ENCODE measurements at regions not wholly inside any gene's neighbourhood (a gene's known extent, or its start where the extent isn't known, plus 50 kb on each side); places are given as distances from the start of the nearest gene placed in this dataset.
"Not testable (repeated sequence)": the region's sequence is repeated elsewhere in the genome, so short reads cannot be mapped to it uniquely, and the experiment has no call there.

- no peaks in the 10 kb centered on the region for H3K79me1 ChIP-seq (ENCODE audit: low read length)
- H3K56ac ChIP-seq (ENCODE audit: low read length) = no peak overlapping the region
- H2BK120ac ChIP-seq (ENCODE audit: low read depth, low read length) = no peak overlapping the region
- no peak overlapping the region for H2BK5ac ChIP-seq (ENCODE audit: low read length)
- no peak overlapping the region for H3K27ac ChIP-seq (ENCODE audit: low read depth, low read length)
- H3K36me3 ChIP-seq (ENCODE audit: control insufficient read depth, insufficient read depth, low read length) = no peaks in the 10 kb centered on the region
- no peaks in the 10 kb centered on the region for H3K4me1 ChIP-seq (ENCODE audit: control insufficient read depth, low read depth, low read length)
- no peak overlapping the region for H4K8ac ChIP-seq (ENCODE audit: low read depth, low read length)
- no peak overlapping the region for H3K4me2 ChIP-seq (ENCODE audit: low read length)
- no peak overlapping the region for H2BK15ac ChIP-seq (replicated peaks; ENCODE audit: low read depth)
- H2AK5ac ChIP-seq (ENCODE audit: low read length) = no peak overlapping the region
- H3K4me3 ChIP-seq (ENCODE audit: low read length) = no peak overlapping the region
- no peak overlapping the region for H3K18ac ChIP-seq (ENCODE audit: low read length)
- DNase-seq = no peak
- H3K9ac ChIP-seq (ENCODE audit: low read length) = no peak overlapping the region
- H4K5ac ChIP-seq (ENCODE audit: low read length) = no peak overlapping the region
- H3K4ac ChIP-seq (ENCODE audit: low read depth, low read length) = no peak overlapping the region
- no CpG with 5 or more reads among the region's 1 CpG for WGBS (ENCODE audit: extremely low coverage, insufficient coverage, low lambda C conversion rate)
- no peaks in the 10 kb centered on the region for H3K27me3 ChIP-seq (ENCODE audit: insufficient read depth, low read length, poor library complexity)
- H3K23ac ChIP-seq (ENCODE audit: low read length) = no peak overlapping the region
- no peaks in the 10 kb centered on the region for H3K79me2 ChIP-seq (ENCODE audit: control insufficient read depth, insufficient read depth, low read length)
Observed at GRCh38 chr4:28464823-28465222, 1604.2 kb downstream of the STIM2 start.

DNA sequence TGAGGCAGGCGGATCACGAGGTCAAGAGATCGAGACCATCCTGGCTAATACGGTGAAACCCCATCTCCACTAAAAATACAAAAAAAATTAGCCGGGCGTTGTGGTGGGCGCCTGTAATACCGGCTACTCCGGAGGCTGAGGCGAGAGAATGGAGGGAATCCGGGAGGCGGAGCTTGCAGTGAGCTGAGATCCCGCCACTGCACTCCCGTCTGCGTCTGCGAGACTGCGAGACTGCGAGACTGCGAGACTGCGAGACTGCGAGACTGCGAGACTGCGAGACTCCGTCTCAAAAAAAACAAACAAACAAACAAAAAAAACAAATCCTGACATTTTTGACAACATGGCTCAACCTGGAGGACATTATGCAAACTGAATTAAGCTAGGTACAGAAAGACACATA lies 1606.2 kb downstream of the STIM2 start:
- not testable (repeated sequence) for H3K18ac ChIP-seq (ENCODE audit: low read length); H3K36me3 ChIP-seq (ENCODE audit: control insufficient read depth, insufficient read depth, low read length); H3K4me2 ChIP-seq (ENCODE audit: low read length); H3K27ac ChIP-seq (ENCODE audit: low read depth, low read length); H3K79me1 ChIP-seq (ENCODE audit: low read length); H3K79me2 ChIP-seq (ENCODE audit: control insufficient read depth, insufficient read depth, low read length); H2BK120ac ChIP-seq (ENCODE audit: low read depth, low read length); H2BK15ac ChIP-seq (replicated peaks; ENCODE audit: low read depth); H2BK5ac ChIP-seq (ENCODE audit: low read length); H3K56ac ChIP-seq (ENCODE audit: low read length); H3K9ac ChIP-seq (ENCODE audit: low read length); DNase-seq; H3K4me3 ChIP-seq (ENCODE audit: low read length); H3K4ac ChIP-seq (ENCODE audit: low read depth, low read length); H3K4me1 ChIP-seq (ENCODE audit: control insufficient read depth, low read depth, low read length); H3K23ac ChIP-seq (ENCODE audit: low read length); H4K8ac ChIP-seq (ENCODE audit: low read depth, low read length); H2AK5ac ChIP-seq (ENCODE audit: low read length); H4K5ac ChIP-seq (ENCODE audit: low read length); H3K27me3 ChIP-seq (ENCODE audit: insufficient read depth, low read length, poor library complexity)
- WGBS (ENCODE audit: extremely low coverage, insufficient coverage, low lambda C conversion rate) = no CpG with 5 or more reads among the region's 24 CpGs

DNA sequence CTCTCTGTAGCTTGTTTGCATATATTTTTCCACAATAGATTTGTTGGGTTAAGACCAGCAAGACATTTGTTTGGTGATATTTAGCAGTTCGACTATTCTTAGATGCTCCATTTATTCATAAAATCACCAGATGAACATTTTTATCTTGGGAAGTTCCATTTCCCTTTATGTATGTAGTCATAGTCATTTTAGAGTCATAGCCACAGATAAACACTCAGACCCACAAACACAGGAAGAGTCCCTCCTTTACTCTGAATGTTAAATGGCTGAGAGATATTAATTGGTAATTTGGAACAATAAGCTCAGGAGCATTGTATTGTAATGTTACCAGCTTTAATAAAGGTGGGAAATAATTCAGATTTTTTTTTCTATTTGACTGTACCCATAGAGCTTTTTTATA lies 1608.7 kb downstream of the STIM2 start:
- no peak overlapping the region for H3K18ac ChIP-seq (ENCODE audit: low read length)
- H3K4me1 ChIP-seq (ENCODE audit: control insufficient read depth, low read depth, low read length) = no peaks in the 10 kb centered on the region
- H3K23ac ChIP-seq (ENCODE audit: low read length) = no peak overlapping the region
- no peaks in the 10 kb centered on the region for H3K79me1 ChIP-seq (ENCODE audit: low read length)
- H2BK120ac ChIP-seq (ENCODE audit: low read depth, low read length) = no peak overlapping the region
- no peak for DNase-seq
- H4K5ac ChIP-seq (ENCODE audit: low read length) = no peak overlapping the region
- H3K4ac ChIP-seq (ENCODE audit: low read depth, low read length) = no peak overlapping the region
- no peak overlapping the region for H3K27ac ChIP-seq (ENCODE audit: low read depth, low read length)
- no peak overlapping the region for H3K4me3 ChIP-seq (ENCODE audit: low read length)
- H2AK5ac ChIP-seq (ENCODE audit: low read length) = no peak overlapping the region
- H3K79me2 ChIP-seq (ENCODE audit: control insufficient read depth, insufficient read depth, low read length) = no peaks in the 10 kb centered on the region
- no peak overlapping the region for H3K9ac ChIP-seq (ENCODE audit: low read length)
- no CpG with 5 or more reads among the region's 1 CpG for WGBS (ENCODE audit: extremely low coverage, insufficient coverage, low lambda C conversion rate)
- H2BK5ac ChIP-seq (ENCODE audit: low read length) = no peak overlapping the region
- no peak overlapping the region for H2BK15ac ChIP-seq (replicated peaks; ENCODE audit: low read depth)
- no peaks in the 10 kb centered on the region for H3K27me3 ChIP-seq (ENCODE audit: insufficient read depth, low read length, poor library complexity)
- H4K8ac ChIP-seq (ENCODE audit: low read depth, low read length) = no peak overlapping the region
- no peak overlapping the region for H3K56ac ChIP-seq (ENCODE audit: low read length)
- no peaks in the 10 kb centered on the region for H3K36me3 ChIP-seq (ENCODE audit: control insufficient read depth, insufficient read depth, low read length)
- no peak overlapping the region for H3K4me2 ChIP-seq (ENCODE audit: low read length)

GRCh38 chr4:28469886-28470285 lies 1609.2 kb downstream of the STIM2 start:
- no peak overlapping the region for H3K23ac ChIP-seq (ENCODE audit: low read length)
- H3K4me1 ChIP-seq (ENCODE audit: control insufficient read depth, low read depth, low read length) = no peaks in the 10 kb centered on the region
- H4K5ac ChIP-seq (ENCODE audit: low read length) = no peak overlapping the region
- H3K79me2 ChIP-seq (ENCODE audit: control insufficient read depth, insufficient read depth, low read length) = no peaks in the 10 kb centered on the region
- H3K4me2 ChIP-seq (ENCODE audit: low read length) = no peak overlapping the region
- H2AK5ac ChIP-seq (ENCODE audit: low read length) = no peak overlapping the region
- no peaks in the 10 kb centered on the region for H3K79me1 ChIP-seq (ENCODE audit: low read length)
- H2BK15ac ChIP-seq (replicated peaks; ENCODE audit: low read depth) = no peak overlapping the region
- no peak overlapping the region for H3K4ac ChIP-seq (ENCODE audit: low read depth, low read length)
- H2BK120ac ChIP-seq (ENCODE audit: low read depth, low read length) = no peak overlapping the region
- H3K36me3 ChIP-seq (ENCODE audit: control insufficient read depth, insufficient read depth, low read length) = no peaks in the 10 kb centered on the region
- no peak overlapping the region for H3K18ac ChIP-seq (ENCODE audit: low read length)
- WGBS (ENCODE audit: extremely low coverage, insufficient coverage, low lambda C conversion rate) = no CpG with 5 or more reads among the region's 2 CpGs
- no peak overlapping the region for H3K56ac ChIP-seq (ENCODE audit: low read length)
- H2BK5ac ChIP-seq (ENCODE audit: low read length) = no peak overlapping the region
- no peak overlapping the region for H4K8ac ChIP-seq (ENCODE audit: low read depth, low read length)
- no peak overlapping the region for H3K9ac ChIP-seq (ENCODE audit: low read length)
- no peak overlapping the region for H3K4me3 ChIP-seq (ENCODE audit: low read length)
- H3K27me3 ChIP-seq (ENCODE audit: insufficient read depth, low read length, poor library complexity) = no peaks in the 10 kb centered on the region
- no peak for DNase-seq
- no peak overlapping the region for H3K27ac ChIP-seq (ENCODE audit: low read depth, low read length)

GRCh38 chr4:28475381-28475780 lies 1614.7 kb downstream of the STIM2 start:
- H3K36me3 ChIP-seq (ENCODE audit: control insufficient read depth, insufficient read depth, low read length) = no peaks in the 10 kb centered on the region
- no peak overlapping the region for H3K18ac ChIP-seq (ENCODE audit: low read length)
- H3K79me1 ChIP-seq (ENCODE audit: low read length) = no peaks in the 10 kb centered on the region
- H2BK5ac ChIP-seq (ENCODE audit: low read length) = no peak overlapping the region
- H3K4me1 ChIP-seq (ENCODE audit: control insufficient read depth, low read depth, low read length) = no peaks in the 10 kb centered on the region
- H4K8ac ChIP-seq (ENCODE audit: low read depth, low read length) = no peak overlapping the region
- no peak overlapping the region for H3K4me3 ChIP-seq (ENCODE audit: low read length)
- WGBS (ENCODE audit: extremely low coverage, insufficient coverage, low lambda C conversion rate) = no CpG with 5 or more reads among the region's 1 CpG
- H3K79me2 ChIP-seq (ENCODE audit: control insufficient read depth, insufficient read depth, low read length) = no peaks in the 10 kb centered on the region
- no peak overlapping the region for H4K5ac ChIP-seq (ENCODE audit: low read length)
- no peak overlapping the region for H2BK15ac ChIP-seq (replicated peaks; ENCODE audit: low read depth)
- H3K4ac ChIP-seq (ENCODE audit: low read depth, low read length) = no peak overlapping the region
- no peak overlapping the region for H3K4me2 ChIP-seq (ENCODE audit: low read length)
- H3K27ac ChIP-seq (ENCODE audit: low read depth, low read length) = no peak overlapping the region
- no peak overlapping the region for H3K56ac ChIP-seq (ENCODE audit: low read length)
- H2AK5ac ChIP-seq (ENCODE audit: low read length) = no peak overlapping the region
- H2BK120ac ChIP-seq (ENCODE audit: low read depth, low read length) = no peak overlapping the region
- H3K27me3 ChIP-seq (ENCODE audit: insufficient read depth, low read length, poor library complexity) = no peaks in the 10 kb centered on the region
- no peak overlapping the region for H3K9ac ChIP-seq (ENCODE audit: low read length)
- DNase-seq = no peak
- H3K23ac ChIP-seq (ENCODE audit: low read length) = no peak overlapping the region

DNA sequence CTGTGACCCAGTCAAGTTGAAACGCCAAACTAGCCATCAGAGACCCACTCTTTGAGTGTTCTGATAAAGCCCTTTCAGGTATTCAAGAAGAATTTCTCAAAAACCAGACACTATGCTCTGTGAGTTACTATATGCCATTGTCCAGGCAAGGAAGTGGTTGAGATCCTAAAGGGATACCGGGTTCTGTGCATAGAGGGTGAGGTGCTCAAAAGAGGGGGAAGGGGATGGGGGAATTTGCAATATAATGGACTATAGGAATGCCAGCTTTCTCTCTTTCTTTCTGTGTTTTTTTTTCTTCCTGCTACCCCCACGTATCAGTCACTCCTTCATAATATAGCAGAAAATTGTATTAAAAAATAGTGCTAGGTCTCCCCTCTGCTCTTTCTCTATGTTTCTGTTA lies 1619.0 kb downstream of the STIM2 start:
- no peak overlapping the region for H2BK120ac ChIP-seq (ENCODE audit: low read depth, low read length)
- no peak overlapping the region for H4K8ac ChIP-seq (ENCODE audit: low read depth, low read length)
- no peaks in the 10 kb centered on the region for H3K36me3 ChIP-seq (ENCODE audit: control insufficient read depth, insufficient read depth, low read length)
- H3K79me1 ChIP-seq (ENCODE audit: low read length) = no peaks in the 10 kb centered on the region
- H3K27ac ChIP-seq (ENCODE audit: low read depth, low read length) = no peak overlapping the region
- no CpG with 5 or more reads among the region's 3 CpGs for WGBS (ENCODE audit: extremely low coverage, insufficient coverage, low lambda C conversion rate)
- no peaks in the 10 kb centered on the region for H3K27me3 ChIP-seq (ENCODE audit: insufficient read depth, low read length, poor library complexity)
- no peak overlapping the region for H4K5ac ChIP-seq (ENCODE audit: low read length)
- no peak overlapping the region for H3K4me3 ChIP-seq (ENCODE audit: low read length)
- no peak overlapping the region for H2AK5ac ChIP-seq (ENCODE audit: low read length)
- no peak overlapping the region for H3K9ac ChIP-seq (ENCODE audit: low read length)
- H3K4me1 ChIP-seq (ENCODE audit: control insufficient read depth, low read depth, low read length) = no peaks in the 10 kb centered on the region
- no peak overlapping the region for H3K4ac ChIP-seq (ENCODE audit: low read depth, low read length)
- H3K79me2 ChIP-seq (ENCODE audit: control insufficient read depth, insufficient read depth, low read length) = no peaks in the 10 kb centered on the region
- H3K4me2 ChIP-seq (ENCODE audit: low read length) = no peak overlapping the region
- no peak overlapping the region for H3K18ac ChIP-seq (ENCODE audit: low read length)
- no peak overlapping the region for H2BK15ac ChIP-seq (replicated peaks; ENCODE audit: low read depth)
- H3K56ac ChIP-seq (ENCODE audit: low read length) = no peak overlapping the region
- H3K23ac ChIP-seq (ENCODE audit: low read length) = no peak overlapping the region
- H2BK5ac ChIP-seq (ENCODE audit: low read length) = no peak overlapping the region
- DNase-seq = no peak

All from mesendoderm (in vitro differentiated cells).